ENCODE measurements at regions not wholly inside any gene's neighbourhood (a gene's known extent, or its start where the extent isn't known, plus 50 kb on each side); places are given as distances from the start of the nearest gene placed in this dataset.

- no peak for TF ChIP-seq CTCF (conservative IDR thresholded peaks at IDR 0.05 in 1 of 2, IDR thresholded peaks at IDR 0.05 in 1 of 2; ENCODE audit: extremely low read depth in 1 of 2, insufficient read depth in 1 of 2, low read depth in 1 of 2, low read length in 2 of 2)
- no peak for TF ChIP-seq EZH2 (IDR thresholded peaks at IDR 0.05; ENCODE audit: borderline replicate concordance, low read length)
These were observed 297.6 kb downstream of the IDS start for GRCh38 chrX:149207518-149207917.

All from mammary epithelial cell (primary cell).